Pancreas (tissue), 10 donors: ENCODE measurements at regions not wholly inside any gene's neighbourhood (a gene's known extent, or its start where the extent isn't known, plus 50 kb on each side); places are given as distances from the start of the nearest gene placed in this dataset.
"Not testable (repeated sequence)": the region's sequence is repeated elsewhere in the genome, so short reads cannot be mapped to it uniquely, and the experiment has no call there.

Source experiments
- ATAC-seq, 4 donors: fragments of 200-7000 bp; cut with Tn5 transposase; one replicate each; pipeline versions ENCODE4 v1.8.0 to v1.9.1; 2020; ENCODE audit warnings: mild to moderate bottlenecking in 4 of 4, moderate library complexity in 4 of 4
- DNase-seq, 6 donors: peaks; one replicate each; pipeline ENCODE4 v3.0.0-alpha.2; 2020
- FAIRE-seq: peaks from 2 replicates; lab custom pipeline; 2012; peaks lifted over from hg19 to GRCh38; lab: Jason Lieb, UNC
- H3K27ac ChIP-seq, 4 donors: fragments of 200-600 bp; sonication (generic); 1 replicate in 3 of 4; 2 replicates in 1 of 4; pipeline versions ENCODE4 v1.5.0 to v1.8.0; 2020
- H3K27me3 ChIP-seq, 4 donors: fragments of 200-600 bp; one replicate each; pipeline ENCODE4 v1.8.0; 2021
- H3K36me3 ChIP-seq, 3 donors: fragments of 200-600 bp; sonication (generic) in 1 of 3; one replicate each; pipeline versions ENCODE4 v1.5.0 to v1.8.0; 2020 to 2021
- H3K4me1 ChIP-seq, 3 donors: fragments of 200-600 bp; one replicate each; pipeline ENCODE4 v1.8.0; 2021
- H3K4me3 ChIP-seq, 4 donors: fragments of 200-600 bp; sonication (generic) in 2 of 4; one replicate each; pipeline versions ENCODE4 v1.5.0 to v1.8.0; 2020 to 2021
- H3K9me3 ChIP-seq, 4 donors: fragments of 200-600 bp; one replicate each; pipeline ENCODE4 v1.8.0; 2021
- CTCF ChIP-seq, 4 donors: fragments of 200-600 bp; sonication (generic) in 3 of 4; IDR thresholded peaks; one replicate each; pipeline versions ENCODE4 v1.5.0 to v1.8.0; 2021; ENCODE audit warnings: antibody characterized with exemption in 4 of 4
- WGBS, 2 donors: extraction: QIAGEN DNeasy Blood & Tissue Kit; methylation state at CpG; one replicate each; pipeline ENCODE4 v1.1.7; 2013; 5-methylcytosine and 5-hydroxymethylcytosine counted together
- intact Hi-C, 3 donors: fragments of 100-400 bp; cut with DNase I; formaldehyde crosslinking; loops; one replicate each; pipeline versions ENCODE4 v1.11.1 to v1.14.2; 2022
- donor health status: healthy with polysubstance abuse.
- donor health status: DM: no; HTN: no; CAD: no; lungs with moderate emphysema.
- donor health status: DM: no; HTN: no; CAD: no.
- donor health status: control.
- donor health status: control.
- donor health status: Bipolar disorder and iron deficiency.
- donor health status: DM: yes; HTN: yes; CAD: no.
- donor health status: DM: no; HTN: no; CAD: no.
- donor health status: DM: no; HTN: no; CAD: no.
- donor health status: DM: yes; HTN: yes; CAD: no.

GRCh38 chr6:154629127-154629526 lies 104.1 kb upstream of the SCAF8 start:
- no peak for FAIRE-seq
- DNase-seq: no peak
- ATAC-seq: no peak
- no peak for TF ChIP-seq CTCF (IDR thresholded peaks at IDR 0.05)
- Histone ChIP-seq H3K9me3 (no peaks in the 10 kb centered on the region), H3K27me3 (no peaks in the 10 kb centered on the region), H3K36me3 (no peaks in the 10 kb centered on the region), H3K4me3 (no peak overlapping the region), H3K4me1 (no peaks in the 10 kb centered on the region), H3K27ac (no peak overlapping the region)
- intact Hi-C loops: no loop called here
- 88 to 91% methylated on average over 1 of the region's 1 CpG for WGBS, 2 donors

- no peak for TF ChIP-seq CTCF (IDR thresholded peaks at IDR 0.05)
- Histone ChIP-seq H3K36me3 (no peaks in the 10 kb centered on the region), H3K4me3 (no peak overlapping the region), H3K4me1 (no peaks in the 10 kb centered on the region), H3K9me3 (no peaks in the 10 kb centered on the region), H3K27me3 (no peaks in the 10 kb centered on the region), H3K27ac (no peak overlapping the region)
- FAIRE-seq (no peak), DNase-seq (no peak), ATAC-seq (no peak)
- intact Hi-C loops: no loop called here
- WGBS, 2 donors: 59 to 67% methylated on average over 2 of the region's 2 CpGs
Observed at GRCh38 chr6:154632119-154632518, 101.1 kb upstream of the SCAF8 start.

- TF ChIP-seq CTCF (IDR thresholded peaks at IDR 0.05): no peak
- intact Hi-C loops: no loop called here
- 94 to 96% methylated on average over 4 of the region's 4 CpGs for WGBS, 2 donors
Observed at GRCh38 chr6:154637392-154637791, 95.8 kb upstream of the SCAF8 start.

GRCh38 chr6:154638369-154638768 lies 94.8 kb upstream of the SCAF8 start:
- H3K9me3 ChIP-seq: no peaks in the 10 kb centered on the region
- intact Hi-C loops: no loop called here
- H3K27me3 ChIP-seq: no peaks in the 10 kb centered on the region
- no peak overlapping the region for H3K4me3 ChIP-seq
- no peak for FAIRE-seq
- WGBS, 2 donors: 90 to 91% methylated on average over 3 of the region's 3 CpGs
- no peaks in the 10 kb centered on the region for H3K36me3 ChIP-seq
- DNase-seq: no peak
- ATAC-seq: no peak
- no peaks in the 10 kb centered on the region for H3K4me1 ChIP-seq
- H3K27ac ChIP-seq: no peak overlapping the region
- TF ChIP-seq CTCF (IDR thresholded peaks at IDR 0.05): no peak

More at GRCh38 chr6:154637392-154637791, 95.8 kb upstream of the SCAF8 start:
- Histone ChIP-seq H3K27me3 (no peaks in the 10 kb centered on the region), H3K4me3 (no peak overlapping the region), H3K4me1 (no peaks in the 10 kb centered on the region), H3K36me3 (no peaks in the 10 kb centered on the region), H3K27ac (no peak overlapping the region), H3K9me3 (no peaks in the 10 kb centered on the region)
- ATAC-seq (no peak), FAIRE-seq (no peak), DNase-seq (no peak)

GRCh38 chr6:154639196-154639595 lies 94.0 kb upstream of the SCAF8 start:
- H3K27me3 ChIP-seq, H3K9me3 ChIP-seq, ATAC-seq, intact Hi-C loops, DNase-seq, H3K27ac ChIP-seq, H3K4me1 ChIP-seq, FAIRE-seq, H3K36me3 ChIP-seq, H3K4me3 ChIP-seq: not testable (repeated sequence)
- WGBS, 2 donors: 86 to 91% methylated on average over 7 of the region's 7 CpGs
